Karpas-422 (cell line): ENCODE measurements at regions not wholly inside any gene's neighbourhood (a gene's known extent, or its start where the extent isn't known, plus 50 kb on each side); places are given as distances from the start of the nearest gene placed in this dataset.

Experiments used
- DNase-seq: peaks from one replicate; pipeline ENCODE4 v3.0.0-alpha.2; 2015
- H2AFZ ChIP-seq: fragments of 200-600 bp; sonication (generic); 2 replicates; pipeline ENCODE4 v1.6.1; 2014; ENCODE audit warnings: antibody characterized with exemption, low read length, mixed read lengths
- H3K27ac ChIP-seq: fragments of 200-600 bp; sonication (generic); 2 replicates; pipeline ENCODE4 v1.5.1; 2014; ENCODE audit warnings: mild to moderate bottlenecking, low read length, moderate library complexity
- H3K27me3 ChIP-seq: fragments of 200-600 bp; sonication (generic); 2 replicates; pipeline ENCODE4 v1.6.1; 2014; ENCODE audit warnings: low read length, mixed read lengths
- H3K36me3 ChIP-seq: fragments of 200-600 bp; sonication (generic); 2 replicates; pipeline ENCODE4 v1.6.1; 2014; ENCODE audit warnings: low read length, mixed read lengths; ENCODE audit not compliant: insufficient read depth
- H3K4me1 ChIP-seq: fragments of 200-600 bp; sonication (generic); 2 replicates; pipeline ENCODE4 v1.6.1; 2014; ENCODE audit warnings: mild to moderate bottlenecking, low read length, mixed read lengths
- H3K4me2 ChIP-seq: fragments of 200-600 bp; sonication (generic); 2 replicates; pipeline ENCODE4 v1.6.1; 2014; ENCODE audit warnings: low read length, low read depth, mild to moderate bottlenecking; ENCODE audit not compliant: poor library complexity, severe bottlenecking
- H3K4me3 ChIP-seq: fragments of 200-600 bp; sonication (generic); 2 replicates; pipeline ENCODE4 v1.5.1; 2014; ENCODE audit warnings: mild to moderate bottlenecking, antibody characterized with exemption, low read length, mixed read lengths
- H3K79me2 ChIP-seq: fragments of 200-600 bp; sonication (generic); 2 replicates; pipeline ENCODE4 v1.6.1; 2014; ENCODE audit warnings: mild to moderate bottlenecking, low read length, mixed read lengths
- H3K9ac ChIP-seq: fragments of 200-600 bp; sonication (generic); 2 replicates; pipeline ENCODE4 v1.6.0; 2014; ENCODE audit warnings: low read length
- H3K9me2 ChIP-seq: fragments of 200-600 bp; sonication (generic), shearing (Covaris generic); replicated peaks from 2 replicates; pipeline ENCODE4 v1.6.0; 2014; ENCODE audit warnings: mild to moderate bottlenecking, low read length, moderate library complexity; ENCODE audit not compliant: insufficient read depth
- H3K9me3 ChIP-seq: fragments of 300-700, 200-600 bp; sonication (generic); 2 replicates; pipeline ENCODE4 v1.6.1; 2014; ENCODE audit warnings: low read length, mixed read lengths
- H4K20me1 ChIP-seq: fragments of 200-600 bp; sonication (generic); 2 replicates; pipeline ENCODE4 v1.6.1; 2014; ENCODE audit warnings: mild to moderate bottlenecking, antibody characterized with exemption, low read length, low read depth; ENCODE audit not compliant: insufficient read depth

GRCh38 chr2:152883951-152884487, 165.6 kb downstream of the ARL6IP6 start:
- H3K9me3 ChIP-seq = no peaks in the 10 kb centered on the region
- no peak overlapping the region for H3K27ac ChIP-seq
- no peak for DNase-seq
- H3K27me3 ChIP-seq = no peaks in the 10 kb centered on the region
- H2AFZ ChIP-seq = no peak overlapping the region
- H3K9me2 ChIP-seq = 0 out of 2 replicates have a peak, but pooled peaks cover 3% of the 10 kb centered on the region
- H3K36me3 ChIP-seq = no peaks in the 10 kb centered on the region
- H3K4me2 ChIP-seq = no peak overlapping the region
- H4K20me1 ChIP-seq = no peaks in the 10 kb centered on the region
- H3K4me1 ChIP-seq = no peaks in the 10 kb centered on the region
- H3K79me2 ChIP-seq = no peaks in the 10 kb centered on the region
- H3K4me3 ChIP-seq = no peak overlapping the region
- no peak overlapping the region for H3K9ac ChIP-seq

- no peak overlapping the region for H3K27ac ChIP-seq
- no peak for DNase-seq
- no peak overlapping the region for H2AFZ ChIP-seq
- no peaks in the 10 kb centered on the region for H3K9me3 ChIP-seq
- H3K4me1 ChIP-seq = no peaks in the 10 kb centered on the region
- H3K4me3 ChIP-seq = no peak overlapping the region
- H3K36me3 ChIP-seq = no peaks in the 10 kb centered on the region
- H4K20me1 ChIP-seq = no peaks in the 10 kb centered on the region
- H3K27me3 ChIP-seq = no peaks in the 10 kb centered on the region
- 0 out of 2 replicates have a peak, but pooled peaks cover 3% of the 10 kb centered on the region for H3K9me2 ChIP-seq
- H3K79me2 ChIP-seq = no peaks in the 10 kb centered on the region
- H3K9ac ChIP-seq = no peak overlapping the region
- no peak overlapping the region for H3K4me2 ChIP-seq
Measured at GRCh38 chr2:152881527-152881926, 163.1 kb downstream of the ARL6IP6 start.

- Histone ChIP-seq H3K4me2 (no peak overlapping the region), H3K9me2 (0 out of 2 replicates have a peak, but pooled peaks cover 3% of the 10 kb centered on the region), H3K4me1 (no peaks in the 10 kb centered on the region), H3K79me2 (no peaks in the 10 kb centered on the region), H3K27me3 (no peaks in the 10 kb centered on the region), H3K9ac (no peak overlapping the region), H4K20me1 (no peaks in the 10 kb centered on the region), H3K36me3 (no peaks in the 10 kb centered on the region), H2AFZ (no peak overlapping the region), H3K27ac (no peak overlapping the region), H3K9me3 (no peaks in the 10 kb centered on the region), H3K4me3 (no peak overlapping the region)
- no peak for DNase-seq
Measured at GRCh38 chr2:152879275-152879674, 160.9 kb downstream of the ARL6IP6 start.

- no peaks in the 10 kb centered on the region for H3K27me3 ChIP-seq
- DNase-seq = no peak
- no peaks in the 10 kb centered on the region for H4K20me1 ChIP-seq
- no peaks in the 10 kb centered on the region for H3K36me3 ChIP-seq
- H2AFZ ChIP-seq = no peak overlapping the region
- no peaks in the 10 kb centered on the region for H3K79me2 ChIP-seq
- no peaks in the 10 kb centered on the region for H3K4me1 ChIP-seq
- 0 out of 2 replicates have a peak, but pooled peaks cover 3% of the 10 kb centered on the region for H3K9me2 ChIP-seq
- no peak overlapping the region for H3K27ac ChIP-seq
- no peak overlapping the region for H3K4me2 ChIP-seq
- H3K4me3 ChIP-seq = no peak overlapping the region
- H3K9me3 ChIP-seq = no peaks in the 10 kb centered on the region
- no peak overlapping the region for H3K9ac ChIP-seq
Measured at GRCh38 chr2:152875701-152876695, 157.6 kb downstream of the ARL6IP6 start.

- Histone ChIP-seq H3K4me1 (no peaks in the 10 kb centered on the region), H3K4me2 (no peak overlapping the region), H3K4me3 (no peak overlapping the region), H3K9me2 (no peaks in the 10 kb centered on the region), H3K9me3 (no peaks in the 10 kb centered on the region), H4K20me1 (no peaks in the 10 kb centered on the region), H2AFZ (no peak overlapping the region), H3K27ac (no peak overlapping the region), H3K27me3 (no peaks in the 10 kb centered on the region), H3K36me3 (no peaks in the 10 kb centered on the region), H3K9ac (no peak overlapping the region), H3K79me2 (no peaks in the 10 kb centered on the region)
- no peak for DNase-seq
Measured at GRCh38 chr2:152874955-152875354, 156.5 kb downstream of the ARL6IP6 start.

- H3K36me3 ChIP-seq = no peaks in the 10 kb centered on the region
- H3K27me3 ChIP-seq = no peaks in the 10 kb centered on the region
- no peak overlapping the region for H3K4me3 ChIP-seq
- no peaks in the 10 kb centered on the region for H3K9me3 ChIP-seq
- H3K79me2 ChIP-seq = no peaks in the 10 kb centered on the region
- DNase-seq = no peak
- no peak overlapping the region for H3K9ac ChIP-seq
- no peak overlapping the region for H2AFZ ChIP-seq
- no peaks in the 10 kb centered on the region for H3K9me2 ChIP-seq
- H3K4me2 ChIP-seq = no peak overlapping the region
- H4K20me1 ChIP-seq = no peaks in the 10 kb centered on the region
- H3K4me1 ChIP-seq = no peaks in the 10 kb centered on the region
- H3K27ac ChIP-seq = no peak overlapping the region
Measured at GRCh38 chr2:152870239-152870638, 151.8 kb downstream of the ARL6IP6 start.

GRCh38 chr2:152867397-152867796, 149.0 kb downstream of the ARL6IP6 start:
- H3K36me3 ChIP-seq = no peaks in the 10 kb centered on the region
- no peaks in the 10 kb centered on the region; the same call in 1 of the 2 replicates for H3K9me3 ChIP-seq
- no peak overlapping the region for H2AFZ ChIP-seq
- H3K4me2 ChIP-seq = no peak overlapping the region
- no peaks in the 10 kb centered on the region for H3K4me1 ChIP-seq
- H3K9ac ChIP-seq = no peak overlapping the region
- H3K27me3 ChIP-seq = no peaks in the 10 kb centered on the region
- H3K9me2 ChIP-seq = no peaks in the 10 kb centered on the region
- DNase-seq = no peak
- H3K27ac ChIP-seq = no peak overlapping the region
- no peaks in the 10 kb centered on the region for H4K20me1 ChIP-seq
- H3K4me3 ChIP-seq = no peak overlapping the region
- no peaks in the 10 kb centered on the region for H3K79me2 ChIP-seq

GRCh38 chr2:152864601-152865149, 146.3 kb downstream of the ARL6IP6 start:
- no peaks in the 10 kb centered on the region for H3K79me2 ChIP-seq
- DNase-seq = no peak
- no peaks in the 10 kb centered on the region for H3K36me3 ChIP-seq
- no peaks in the 10 kb centered on the region for H3K4me1 ChIP-seq
- no peaks in the 10 kb centered on the region for H4K20me1 ChIP-seq
- H3K4me3 ChIP-seq = no peak overlapping the region
- H3K27me3 ChIP-seq = no peaks in the 10 kb centered on the region
- H3K9ac ChIP-seq = no peak overlapping the region
- no peak overlapping the region for H2AFZ ChIP-seq
- H3K9me3 ChIP-seq = peaks cover 8% of the 10 kb centered on the region; the same call in 1 of the 2 replicates
- no peak overlapping the region for H3K27ac ChIP-seq
- no peak overlapping the region for H3K4me2 ChIP-seq
- H3K9me2 ChIP-seq = no peaks in the 10 kb centered on the region
